Suprapubic skin (tissue), 4 donors: ENCODE measurements at regions not wholly inside any gene's neighbourhood (a gene's known extent, or its start where the extent isn't known, plus 50 kb on each side); places are given as distances from the start of the nearest gene placed in this dataset.

Experiments
- EP300 ChIP-seq: sonication (generic); formaldehyde crosslinking; IDR thresholded peaks from one replicate; pipeline ENCODE4 v1.6.1; 2017; ENCODE audit warnings: antibody characterized with exemption
- POLR2A ChIP-seq, 2 donors: fragments of 450-650 bp; IDR thresholded peaks; one replicate each; pipeline ENCODE4 v1.6.1; 2017; ENCODE audit warnings: antibody characterized with exemption in 2 of 2, mild to moderate bottlenecking in 2 of 2, moderate library complexity in 2 of 2
- POLR2AphosphoS5 ChIP-seq, 3 donors: sonication (generic); formaldehyde crosslinking; IDR thresholded peaks; one replicate each; pipeline ENCODE4 v1.6.1; 2017; ENCODE audit warnings: antibody characterized with exemption in 3 of 3
- TF ChIP-seq, protein P1 (sequence below), 2 donors: fragments of 200-600 bp in 1 of 2; fragments of 450-650 bp in 1 of 2; sonication (generic) in 1 of 2; IDR thresholded peaks; one replicate each; pipeline ENCODE4 v1.5.1; 2016 to 2019; ENCODE audit warnings: antibody characterized with exemption in 2 of 2, mild to moderate bottlenecking in 1 of 2, moderate library complexity in 1 of 2

DNA sequence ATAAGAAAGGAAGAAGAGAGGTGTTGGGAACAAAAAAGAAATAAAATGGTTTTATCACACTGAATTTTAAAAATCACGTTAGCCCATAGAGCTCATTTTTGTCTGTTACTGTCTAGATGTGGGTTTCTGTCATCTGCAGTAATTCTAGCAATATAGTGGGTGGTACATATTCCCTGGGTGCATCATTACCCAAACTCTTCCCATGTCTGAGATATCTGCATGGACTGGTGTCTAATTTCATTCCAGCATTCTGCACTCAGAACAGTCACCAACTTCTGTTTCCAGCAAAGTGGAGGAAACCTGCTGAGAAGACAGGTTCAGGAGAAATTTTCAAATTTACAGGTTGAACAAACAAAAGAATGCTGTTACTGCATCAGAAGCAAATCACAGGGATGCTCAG, 263.8 kb downstream of the CDH11 start:
- TF ChIP-seq, protein P1, sequence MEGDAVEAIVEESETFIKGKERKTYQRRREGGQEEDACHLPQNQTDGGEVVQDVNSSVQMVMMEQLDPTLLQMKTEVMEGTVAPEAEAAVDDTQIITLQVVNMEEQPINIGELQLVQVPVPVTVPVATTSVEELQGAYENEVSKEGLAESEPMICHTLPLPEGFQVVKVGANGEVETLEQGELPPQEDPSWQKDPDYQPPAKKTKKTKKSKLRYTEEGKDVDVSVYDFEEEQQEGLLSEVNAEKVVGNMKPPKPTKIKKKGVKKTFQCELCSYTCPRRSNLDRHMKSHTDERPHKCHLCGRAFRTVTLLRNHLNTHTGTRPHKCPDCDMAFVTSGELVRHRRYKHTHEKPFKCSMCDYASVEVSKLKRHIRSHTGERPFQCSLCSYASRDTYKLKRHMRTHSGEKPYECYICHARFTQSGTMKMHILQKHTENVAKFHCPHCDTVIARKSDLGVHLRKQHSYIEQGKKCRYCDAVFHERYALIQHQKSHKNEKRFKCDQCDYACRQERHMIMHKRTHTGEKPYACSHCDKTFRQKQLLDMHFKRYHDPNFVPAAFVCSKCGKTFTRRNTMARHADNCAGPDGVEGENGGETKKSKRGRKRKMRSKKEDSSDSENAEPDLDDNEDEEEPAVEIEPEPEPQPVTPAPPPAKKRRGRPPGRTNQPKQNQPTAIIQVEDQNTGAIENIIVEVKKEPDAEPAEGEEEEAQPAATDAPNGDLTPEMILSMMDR (IDR thresholded peaks at IDR 0.05), result no peak
- TF ChIP-seq POLR2A (IDR thresholded peaks at IDR 0.05) (no peak), EP300 (no peak), POLR2AphosphoS5 (IDR thresholded peaks at IDR 0.05) (no peak)
